HG02642 (cell line): ENCODE measurements at regions not wholly inside any gene's neighbourhood (a gene's known extent, or its start where the extent isn't known, plus 50 kb on each side); places are given as distances from the start of the nearest gene placed in this dataset.

Experiments used
- ATAC-seq: cut with Tn5 transposase; IDR thresholded peaks from one replicate; pipeline ENCODE4 v1.9.1; 2021; ENCODE audit warnings: mild to moderate bottlenecking; ENCODE audit not compliant: unreplicated experiment, poor library complexity

- no peak for ATAC-seq
These were observed 188.5 kb upstream of the PFKP start for GRCh38 chr10:2878818-2879217.

- ATAC-seq, result no peak
These were observed 191.3 kb upstream of the PFKP start for GRCh38 chr10:2876032-2876431.

GRCh38 chr10:2874963-2875362 lies 192.4 kb upstream of the PFKP start:
- no peak for ATAC-seq

GRCh38 chr10:2873769-2874168 lies 193.6 kb upstream of the PFKP start:
- ATAC-seq, result no peak

- ATAC-seq, result no peak
These were observed 195.6 kb upstream of the PFKP start for GRCh38 chr10:2871673-2872219.

GRCh38 chr10:2870654-2871053 lies 196.7 kb upstream of the PFKP start:
- no peak for ATAC-seq

- ATAC-seq, result no peak
These were observed 199.5 kb upstream of the PFKP start for GRCh38 chr10:2867788-2868299.

- ATAC-seq, result no peak
These were observed 200.8 kb upstream of the PFKP start for GRCh38 chr10:2866569-2866968.

GRCh38 chr10:2861632-2862210 lies 205.6 kb upstream of the PFKP start:
- ATAC-seq, result no peak

- ATAC-seq, result no peak
These were observed 208.9 kb upstream of the PFKP start for GRCh38 chr10:2858452-2858851.

- ATAC-seq, result no peak
These were observed 210.8 kb upstream of the PFKP start for GRCh38 chr10:2856598-2856997.

GRCh38 chr10:2852574-2853323 lies 214.6 kb upstream of the PFKP start:
- ATAC-seq, result no peak

GRCh38 chr10:2851566-2851965 lies 215.8 kb upstream of the PFKP start:
- ATAC-seq, result no peak

GRCh38 chr10:2850202-2850601 lies 217.1 kb upstream of the PFKP start:
- ATAC-seq, result no peak

- no peak for ATAC-seq
These were observed 222.4 kb upstream of the PFKP start for GRCh38 chr10:2844925-2845324.

- peak; percentile 59 for ATAC-seq
These were observed 228.1 kb upstream of the PFKP start for GRCh38 chr10:2839081-2839725.

- ATAC-seq, result no peak
These were observed 229.7 kb upstream of the PFKP start for GRCh38 chr10:2837674-2838073.

- no peak for ATAC-seq
These were observed 230.3 kb upstream of the PFKP start for GRCh38 chr10:2836921-2837662.

- ATAC-seq, result no peak
These were observed 233.1 kb upstream of the PFKP start for GRCh38 chr10:2834214-2834613.

- no peak for ATAC-seq
These were observed 235.8 kb upstream of the PFKP start for GRCh38 chr10:2831509-2831908.

- ATAC-seq, result no peak
These were observed 238.6 kb upstream of the PFKP start for GRCh38 chr10:2828741-2829140.
